Esophagus muscularis mucosa (tissue), 4 donors: ENCODE measurements at regions not wholly inside any gene's neighbourhood (a gene's known extent, or its start where the extent isn't known, plus 50 kb on each side); places are given as distances from the start of the nearest gene placed in this dataset.

Experiments
- DNase-seq: peaks from one replicate; pipeline ENCODE4 v3.0.0-alpha.2; 2017; ENCODE audit errors: extremely low spot score
- H3K27ac ChIP-seq, 4 donors: fragments of 200-600 bp; sonication (generic); replicated peaks in 1 of 4; 1 replicate in 3 of 4; 2 replicates in 1 of 4; pipeline ENCODE4 v1.5.1; 2016 to 2019; ENCODE audit warnings: mild to moderate bottlenecking in 1 of 4
- H3K27me3 ChIP-seq, 4 donors: fragments of 200-600 bp; sonication (generic); one replicate each; pipeline versions ENCODE4 v1.5.1 to v1.6.0; 2016 to 2019
- H3K36me3 ChIP-seq, 4 donors: fragments of 200-600 bp; sonication (generic); one replicate each; pipeline ENCODE4 v1.5.1; 2016 to 2019
- H3K4me1 ChIP-seq, 4 donors: fragments of 200-600 bp; sonication (generic); one replicate each; pipeline ENCODE4 v1.5.1; 2016 to 2019
- H3K4me3 ChIP-seq, 4 donors: fragments of 200-600 bp; sonication (generic); 1 replicate in 2 of 4; 2 replicates in 2 of 4; pipeline ENCODE4 v1.5.1; 2016 to 2019; ENCODE audit warnings: mild to moderate bottlenecking in 4 of 4, moderate library complexity in 1 of 4
- H3K9me3 ChIP-seq, 4 donors: fragments of 200-600 bp; sonication (generic); 1 replicate in 3 of 4; 2 replicates in 1 of 4; pipeline ENCODE4 v1.5.1; 2016 to 2019
- EP300 ChIP-seq: sonication (generic); formaldehyde crosslinking; IDR thresholded peaks from one replicate; pipeline ENCODE4 v1.6.1; 2017; ENCODE audit warnings: antibody characterized with exemption
- POLR2A ChIP-seq: fragments of 450-650 bp; IDR thresholded peaks from one replicate; pipeline ENCODE4 v1.6.1; 2017; ENCODE audit warnings: antibody characterized with exemption, moderate library complexity, mild to moderate bottlenecking, low read depth
- POLR2AphosphoS5 ChIP-seq, 2 donors: sonication (generic); formaldehyde crosslinking; IDR thresholded peaks; one replicate each; pipeline ENCODE4 v1.6.1; 2017; ENCODE audit warnings: antibody characterized with exemption in 2 of 2
- WGBS: methylation state at CpG from one replicate; pipeline ENCODE4 v1.1.5; 2018; 5-methylcytosine and 5-hydroxymethylcytosine counted together
- intact Hi-C: fragments of 100-400 bp; cut with DNase I; formaldehyde crosslinking; loops from one replicate; pipeline ENCODE4 v1.15.1; 2023
- TF ChIP-seq, protein P1 (sequence below), 3 experiments: fragments of 200-600 bp in 2 of 3; fragments of 450-650 bp in 1 of 3; sonication (generic) in 2 of 3; IDR thresholded peaks; one replicate each; pipeline ENCODE4 v1.5.1; 2017 to 2019; ENCODE audit warnings: antibody characterized with exemption in 3 of 3, mild to moderate bottlenecking in 2 of 3, moderate library complexity in 1 of 3

DNA sequence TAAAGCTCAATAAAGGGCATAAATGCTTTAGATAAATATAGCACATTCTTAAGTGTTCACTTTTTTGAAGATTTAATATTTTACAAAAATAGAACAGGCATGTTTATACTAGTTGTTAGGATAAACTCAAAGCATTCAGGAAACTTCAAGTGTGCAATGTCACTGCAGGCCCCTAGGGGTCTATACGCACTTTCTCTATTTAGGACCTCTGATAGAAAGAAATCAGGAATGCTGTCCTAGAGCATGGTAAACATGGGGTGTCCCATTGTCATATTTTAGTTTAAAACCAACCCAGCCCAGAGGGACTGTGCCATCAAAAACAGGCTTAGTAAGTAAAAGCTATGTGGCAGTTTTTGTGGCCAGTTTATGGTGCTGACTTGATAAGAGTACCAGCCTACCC is 102.2 kb downstream of the BARHL2 start:
- intact Hi-C loops: no loop called here
- no peaks in the 10 kb centered on the region for H3K36me3 ChIP-seq
- no peak for TF ChIP-seq EP300
- DNase-seq: no peak
- no peak overlapping the region for H3K4me3 ChIP-seq
- H3K27ac ChIP-seq: no peak overlapping the region
- no peaks in the 10 kb centered on the region for H3K27me3 ChIP-seq
- WGBS: 69% methylated on average over 1 of the region's 1 CpG
- no peaks in the 10 kb centered on the region for H3K9me3 ChIP-seq
- no peaks in the 10 kb centered on the region for H3K4me1 ChIP-seq

DNA sequence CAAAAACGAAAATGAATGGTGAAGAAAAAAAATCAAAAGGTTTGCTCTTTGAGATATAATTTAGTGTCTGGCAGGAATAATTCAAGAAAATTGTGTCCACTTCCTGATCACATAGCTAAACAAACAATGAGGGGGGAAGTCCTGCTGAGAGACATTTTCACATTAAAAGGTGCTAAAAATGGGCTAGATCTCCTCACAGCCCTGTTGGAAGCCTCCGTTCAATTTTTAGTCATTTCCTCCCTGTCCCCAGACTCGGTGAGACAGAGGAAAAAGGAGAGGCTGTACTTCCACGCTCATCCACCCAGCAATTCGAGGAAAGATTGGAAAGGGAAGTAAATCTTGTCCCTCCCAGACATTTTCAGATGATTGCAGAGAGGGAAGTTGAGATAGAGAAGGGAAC is 103.7 kb downstream of the BARHL2 start:
- Histone ChIP-seq H3K9me3 (no peaks in the 10 kb centered on the region), H3K27me3 (no peaks in the 10 kb centered on the region), H3K36me3 (no peaks in the 10 kb centered on the region), H3K4me1 (no peaks in the 10 kb centered on the region), H3K27ac (no peak overlapping the region), H3K4me3 (no peak overlapping the region)
- TF ChIP-seq, protein P1, sequence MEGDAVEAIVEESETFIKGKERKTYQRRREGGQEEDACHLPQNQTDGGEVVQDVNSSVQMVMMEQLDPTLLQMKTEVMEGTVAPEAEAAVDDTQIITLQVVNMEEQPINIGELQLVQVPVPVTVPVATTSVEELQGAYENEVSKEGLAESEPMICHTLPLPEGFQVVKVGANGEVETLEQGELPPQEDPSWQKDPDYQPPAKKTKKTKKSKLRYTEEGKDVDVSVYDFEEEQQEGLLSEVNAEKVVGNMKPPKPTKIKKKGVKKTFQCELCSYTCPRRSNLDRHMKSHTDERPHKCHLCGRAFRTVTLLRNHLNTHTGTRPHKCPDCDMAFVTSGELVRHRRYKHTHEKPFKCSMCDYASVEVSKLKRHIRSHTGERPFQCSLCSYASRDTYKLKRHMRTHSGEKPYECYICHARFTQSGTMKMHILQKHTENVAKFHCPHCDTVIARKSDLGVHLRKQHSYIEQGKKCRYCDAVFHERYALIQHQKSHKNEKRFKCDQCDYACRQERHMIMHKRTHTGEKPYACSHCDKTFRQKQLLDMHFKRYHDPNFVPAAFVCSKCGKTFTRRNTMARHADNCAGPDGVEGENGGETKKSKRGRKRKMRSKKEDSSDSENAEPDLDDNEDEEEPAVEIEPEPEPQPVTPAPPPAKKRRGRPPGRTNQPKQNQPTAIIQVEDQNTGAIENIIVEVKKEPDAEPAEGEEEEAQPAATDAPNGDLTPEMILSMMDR (IDR thresholded peaks at IDR 0.05): no peak
- TF ChIP-seq POLR2AphosphoS5 (IDR thresholded peaks at IDR 0.05): no peak
- TF ChIP-seq EP300: no peak
- no peak for TF ChIP-seq POLR2A
- no peak for DNase-seq
- intact Hi-C loops: no loop called here
- WGBS: 30% methylated on average over 5 of the region's 5 CpGs

DNA sequence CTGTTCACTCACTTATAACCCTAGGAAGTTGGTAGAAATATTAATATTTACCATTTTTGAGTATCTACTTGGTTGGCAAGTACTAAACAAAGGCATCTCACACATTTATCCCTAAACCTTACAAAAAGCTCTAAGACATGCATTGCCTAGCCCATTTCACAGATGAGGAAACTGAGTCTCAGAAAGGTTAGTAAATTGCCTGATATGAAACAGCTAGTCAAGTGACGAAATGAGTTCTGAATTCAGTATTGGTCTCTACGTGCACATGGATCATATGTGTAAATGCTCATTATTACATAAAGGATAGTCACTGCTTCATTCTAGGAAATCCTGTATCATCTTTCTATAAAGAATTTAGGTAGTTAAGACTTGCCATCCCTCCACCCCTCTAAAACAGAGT is 105.1 kb downstream of the BARHL2 start:
- Histone ChIP-seq H3K9me3 (no peaks in the 10 kb centered on the region), H3K4me3 (no peak overlapping the region), H3K27me3 (no peaks in the 10 kb centered on the region), H3K4me1 (no peaks in the 10 kb centered on the region), H3K36me3 (no peaks in the 10 kb centered on the region), H3K27ac (no peak overlapping the region)
- no peak for DNase-seq
- TF ChIP-seq EP300 (no peak), POLR2A (no peak), POLR2AphosphoS5 (IDR thresholded peaks at IDR 0.05) (no peak)
- TF ChIP-seq, protein P1 (IDR thresholded peaks at IDR 0.05): no peak
- intact Hi-C loops: no loop called here
- WGBS: 82% methylated on average over 2 of the region's 2 CpGs

DNA sequence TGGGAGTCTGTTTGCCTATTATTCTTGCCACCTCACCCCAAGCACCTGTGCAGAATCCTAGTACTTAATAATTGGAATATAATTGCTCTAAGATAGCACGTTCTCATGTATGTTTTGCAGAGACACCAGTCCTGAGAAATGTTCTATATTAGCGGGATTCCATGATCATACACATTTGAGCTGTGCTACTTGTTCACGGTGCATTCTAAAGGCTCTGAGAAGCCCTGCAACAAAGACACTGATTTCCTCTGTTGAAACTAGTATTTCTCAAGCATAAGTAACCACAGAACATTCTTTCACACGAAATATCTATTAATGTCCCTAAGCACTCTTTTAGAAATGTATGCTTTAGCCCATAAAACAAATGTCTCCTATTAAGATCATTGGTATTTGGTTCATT is 109.4 kb downstream of the BARHL2 start:
- intact Hi-C loops: no loop called here
- no peaks in the 10 kb centered on the region for H3K4me1 ChIP-seq
- no peak for DNase-seq
- H3K9me3 ChIP-seq: no peaks in the 10 kb centered on the region
- TF ChIP-seq POLR2A: no peak
- no peak for TF ChIP-seq POLR2AphosphoS5 (IDR thresholded peaks at IDR 0.05)
- TF ChIP-seq, protein P1 (IDR thresholded peaks at IDR 0.05): no peak
- TF ChIP-seq EP300: no peak
- 64% methylated on average over 4 of the region's 4 CpGs for WGBS
- no peak overlapping the region for H3K27ac ChIP-seq
- no peaks in the 10 kb centered on the region for H3K27me3 ChIP-seq
- H3K36me3 ChIP-seq: no peaks in the 10 kb centered on the region
- no peak overlapping the region for H3K4me3 ChIP-seq

DNA sequence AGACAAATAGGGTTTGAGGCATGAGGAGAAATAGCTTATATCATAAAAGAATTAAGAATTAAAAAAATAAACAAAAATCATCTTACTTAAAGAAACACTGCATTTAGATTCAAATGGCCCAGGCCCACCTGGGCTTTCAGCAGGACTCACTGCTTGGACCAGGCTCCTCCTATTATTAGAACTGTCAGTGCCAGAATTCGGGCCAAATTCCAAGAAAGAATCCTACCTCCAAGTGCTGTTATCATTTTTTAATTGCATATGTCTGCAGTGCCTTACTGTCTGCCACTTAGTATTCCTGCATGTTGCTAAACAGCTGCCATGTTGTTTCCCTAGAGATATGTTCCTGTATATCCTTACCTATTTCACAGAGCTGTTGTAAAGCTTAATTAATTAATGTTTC is 112.0 kb downstream of the BARHL2 start:
- Histone ChIP-seq H3K9me3 (peaks cover 0 to 4% (median 1%) of the 10 kb centered on the region in 4 donors), H3K4me3 (no peak overlapping the region), H3K36me3 (no peaks in the 10 kb centered on the region), H3K27me3 (no peaks in the 10 kb centered on the region), H3K27ac (no peak overlapping the region), H3K4me1 (no peaks in the 10 kb centered on the region)
- intact Hi-C loops: no loop called here
- no peak for DNase-seq
- no peak for TF ChIP-seq POLR2A
- TF ChIP-seq, protein P1 (IDR thresholded peaks at IDR 0.05): no peak
- TF ChIP-seq POLR2AphosphoS5 (IDR thresholded peaks at IDR 0.05): no peak
- TF ChIP-seq EP300: no peak
- WGBS: 50% methylated on average over 1 of the region's 1 CpG
